Fibroblast of skin of scalp (primary cell): ENCODE measurements at regions not wholly inside any gene's neighbourhood (a gene's known extent, or its start where the extent isn't known, plus 50 kb on each side); places are given as distances from the start of the nearest gene placed in this dataset.

Source experiments
- DNase-seq: peaks from one replicate; pipeline ENCODE4 v3.0.0-alpha.2; 2013

- DNase-seq: no peak
These were observed 69.2 kb downstream of the INHBA start for GRCh38 chr7:41633690-41634089.

- peak; percentile 11 for DNase-seq
These were observed 72.1 kb downstream of the INHBA start for GRCh38 chr7:41630741-41631140.

GRCh38 chr7:41629711-41630111 is 73.2 kb downstream of the INHBA start:
- peak; percentile 57 for DNase-seq

- no peak for DNase-seq
These were observed 74.0 kb downstream of the INHBA start for GRCh38 chr7:41628901-41629300.

GRCh38 chr7:41627645-41628298 is 75.1 kb downstream of the INHBA start:
- DNase-seq: peak; percentile 7

- peak; percentile 23 for DNase-seq
These were observed 78.1 kb downstream of the INHBA start for GRCh38 chr7:41624818-41625217.

- no peak for DNase-seq
These were observed 80.7 kb downstream of the INHBA start for GRCh38 chr7:41621953-41622831.

GRCh38 chr7:41617987-41618386 is 84.9 kb downstream of the INHBA start:
- DNase-seq: no peak

GRCh38 chr7:41612798-41613197 is 90.1 kb downstream of the INHBA start:
- no peak for DNase-seq

- no peak for DNase-seq
These were observed 90.5 kb downstream of the INHBA start for GRCh38 chr7:41612386-41612785.

- DNase-seq: no peak
These were observed 94.4 kb downstream of the INHBA start for GRCh38 chr7:41608447-41608846.

GRCh38 chr7:41603985-41604384 is 98.9 kb downstream of the INHBA start:
- no peak for DNase-seq

GRCh38 chr7:41599760-41600159 is 103.1 kb downstream of the INHBA start:
- no peak for DNase-seq

- DNase-seq: no peak
These were observed 110.1 kb downstream of the INHBA start for GRCh38 chr7:41592794-41593193.

GRCh38 chr7:41592236-41592635 is 110.7 kb downstream of the INHBA start:
- no peak for DNase-seq

- DNase-seq: no peak
These were observed 111.9 kb downstream of the INHBA start for GRCh38 chr7:41590986-41591385.

- no peak for DNase-seq
These were observed 114.5 kb downstream of the INHBA start for GRCh38 chr7:41588341-41588740.

- DNase-seq: peak; percentile 69
These were observed 115.8 kb downstream of the INHBA start for GRCh38 chr7:41586931-41587640.

GRCh38 chr7:41584746-41585145 is 118.1 kb downstream of the INHBA start:
- DNase-seq: peak; percentile 35

GRCh38 chr7:41582116-41582515 is 120.8 kb downstream of the INHBA start:
- peak; percentile 58 for DNase-seq

- DNase-seq: no peak
These were observed 121.8 kb downstream of the INHBA start for GRCh38 chr7:41581041-41581440.

GRCh38 chr7:41579961-41580935 is 122.6 kb downstream of the INHBA start:
- DNase-seq: peak; percentile 99
